Activated T-cell treated with anti-CD3 and anti-CD28 coated beads, Interleukin-2, amount 50 U/mL, for 4 hours (primary cell): ENCODE measurements at regions not wholly inside any gene's neighbourhood (a gene's known extent, or its start where the extent isn't known, plus 50 kb on each side); places are given as distances from the start of the nearest gene placed in this dataset.
"Not testable (repeated sequence)": the region's sequence is repeated elsewhere in the genome, so short reads cannot be mapped to it uniquely, and the experiment has no call there.

Experiments
- ATAC-seq, 2 donors: fragments of 200-7000 bp; cut with Tn5 transposase; one replicate each; pipeline ENCODE4 v1.10.0; 2021
- DNase-seq: peaks from one replicate; pipeline ENCODE4 v3.0.0-alpha.2; 2020
- H3K27me3 Mint-ChIP-seq: one replicate; pipeline ENCODE4 v1.8.0; 2021; ENCODE audit warnings: low read depth, mixed read lengths
- H3K36me3 Mint-ChIP-seq: one replicate; pipeline ENCODE4 v1.8.0; 2022; ENCODE audit warnings: mixed read lengths; ENCODE audit not compliant: insufficient read depth
- H3K4me1 Mint-ChIP-seq: one replicate; pipeline ENCODE4 v1.8.0; 2021; ENCODE audit warnings: low read depth, mixed read lengths
- H3K4me3 Mint-ChIP-seq: one replicate; pipeline ENCODE4 v1.8.0; 2021; ENCODE audit warnings: mild to moderate bottlenecking, moderate library complexity, mixed read lengths
- H3K9me3 Mint-ChIP-seq: one replicate; pipeline ENCODE4 v1.8.0; 2021; ENCODE audit warnings: mixed read lengths

DNA sequence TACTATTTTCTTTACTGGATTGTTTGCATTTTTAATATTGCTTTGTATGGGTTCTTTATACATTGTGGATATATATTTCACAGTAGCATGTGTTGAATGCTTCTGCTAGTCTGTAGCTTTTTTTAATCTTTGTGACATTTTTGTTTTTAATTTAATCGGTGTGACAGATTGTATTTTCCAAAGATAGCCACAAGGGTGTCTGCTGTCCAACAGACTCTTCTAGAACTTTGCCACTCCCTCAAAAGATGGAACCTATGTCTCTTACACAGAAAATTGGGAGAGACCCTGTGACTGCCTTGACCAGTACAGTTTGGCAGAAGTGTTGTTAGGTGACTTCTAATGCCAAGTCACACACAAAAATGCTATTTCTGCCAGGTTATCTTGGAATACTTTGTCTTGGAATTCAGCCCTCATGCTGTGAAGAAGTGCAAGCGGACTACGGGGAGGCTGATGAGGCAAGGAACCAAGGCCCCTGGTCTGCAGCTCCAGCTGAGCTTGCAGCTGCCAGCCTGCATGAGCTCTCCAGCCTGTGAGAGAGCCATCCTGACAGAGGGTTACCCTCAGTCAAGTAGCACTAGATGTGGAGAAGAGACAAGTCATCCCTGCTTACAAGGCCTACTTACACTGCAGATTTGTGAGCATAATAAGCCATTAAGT is 110.8 kb downstream of the TDRD15 start:
- no peaks in the 10 kb centered on the region for H3K27me3 Mint-ChIP-seq
- no peaks in the 10 kb centered on the region for H3K9me3 Mint-ChIP-seq
- no peaks in the 10 kb centered on the region for H3K36me3 Mint-ChIP-seq
- no peaks in the 10 kb centered on the region for H3K4me1 Mint-ChIP-seq
- ATAC-seq (no peak), DNase-seq (no peak)
- H3K4me3 Mint-ChIP-seq = no peak overlapping the region

DNA sequence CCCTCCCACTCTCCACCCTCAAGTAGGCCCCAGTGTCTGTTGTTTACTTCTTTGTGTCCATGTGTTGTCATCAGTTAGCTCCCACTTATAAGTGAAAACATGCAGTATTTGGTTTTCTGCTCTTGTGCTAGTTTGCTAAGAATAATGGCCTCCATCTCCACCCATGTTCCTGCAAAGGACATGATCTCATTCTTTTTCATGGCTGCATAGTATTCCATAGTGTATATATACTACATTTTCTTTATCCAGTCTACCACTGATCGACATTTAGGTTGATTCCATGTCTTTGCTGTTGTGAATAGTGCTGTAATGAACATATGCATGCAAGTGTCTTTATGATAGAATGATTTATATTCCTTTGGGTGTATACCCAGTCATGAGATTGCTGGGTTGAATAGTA is 116.0 kb downstream of the TDRD15 start:
- ATAC-seq, H3K4me3 Mint-ChIP-seq, DNase-seq, H3K27me3 Mint-ChIP-seq, H3K36me3 Mint-ChIP-seq, H3K4me1 Mint-ChIP-seq: not testable (repeated sequence)
- H3K9me3 Mint-ChIP-seq = peaks cover 15% of the 10 kb centered on the region

GRCh38 chr2:21244161-21244560 is 120.4 kb downstream of the TDRD15 start:
- H3K4me3 Mint-ChIP-seq = no peak overlapping the region
- H3K9me3 Mint-ChIP-seq = peaks cover 15% of the 10 kb centered on the region
- DNase-seq (no peak), ATAC-seq (no peak)
- no peaks in the 10 kb centered on the region for H3K27me3 Mint-ChIP-seq
- no peaks in the 10 kb centered on the region for H3K36me3 Mint-ChIP-seq
- no peaks in the 10 kb centered on the region for H3K4me1 Mint-ChIP-seq

GRCh38 chr2:21245565-21245964 is 121.8 kb downstream of the TDRD15 start:
- DNase-seq = no peak
- no peak for ATAC-seq
- Mint-ChIP-seq H3K27me3 (no peaks in the 10 kb centered on the region), H3K4me1 (no peaks in the 10 kb centered on the region), H3K4me3 (no peak overlapping the region), H3K9me3 (peaks cover 8% of the 10 kb centered on the region), H3K36me3 (no peaks in the 10 kb centered on the region)

GRCh38 chr2:21249367-21249766 is 125.6 kb downstream of the TDRD15 start:
- DNase-seq (no peak), ATAC-seq (no peak)
- H3K9me3 Mint-ChIP-seq = no peaks in the 10 kb centered on the region
- no peak overlapping the region for H3K4me3 Mint-ChIP-seq
- H3K27me3 Mint-ChIP-seq = no peaks in the 10 kb centered on the region
- no peaks in the 10 kb centered on the region for H3K4me1 Mint-ChIP-seq
- H3K36me3 Mint-ChIP-seq = no peaks in the 10 kb centered on the region

GRCh38 chr2:21250673-21251072 is 126.9 kb downstream of the TDRD15 start:
- H3K4me3 Mint-ChIP-seq = no peak overlapping the region
- no peaks in the 10 kb centered on the region for H3K27me3 Mint-ChIP-seq

GRCh38 chr2:21251216-21251980 is 127.6 kb downstream of the TDRD15 start:
- H3K9me3 Mint-ChIP-seq = no peaks in the 10 kb centered on the region
- ATAC-seq (no peak), DNase-seq (no peak)
- no peaks in the 10 kb centered on the region for H3K36me3 Mint-ChIP-seq
- H3K4me3 Mint-ChIP-seq = no peak overlapping the region
- H3K4me1 Mint-ChIP-seq = no peaks in the 10 kb centered on the region
- H3K27me3 Mint-ChIP-seq = no peaks in the 10 kb centered on the region

More at GRCh38 chr2:21250673-21251072, 126.9 kb downstream of the TDRD15 start:
- Mint-ChIP-seq H3K36me3 (no peaks in the 10 kb centered on the region), H3K4me1 (no peaks in the 10 kb centered on the region), H3K9me3 (no peaks in the 10 kb centered on the region)
- ATAC-seq = no peak
- no peak for DNase-seq

- no peak overlapping the region for H3K4me3 Mint-ChIP-seq
- no peaks in the 10 kb centered on the region for H3K27me3 Mint-ChIP-seq
- H3K36me3 Mint-ChIP-seq = no peaks in the 10 kb centered on the region
- no peak for DNase-seq
- H3K4me1 Mint-ChIP-seq = no peaks in the 10 kb centered on the region
- H3K9me3 Mint-ChIP-seq = no peaks in the 10 kb centered on the region
- peak in 1 of 2 donors; percentile 30 for ATAC-seq
These were observed 129.7 kb downstream of the TDRD15 start for GRCh38 chr2:21253311-21254027.

GRCh38 chr2:21254170-21254965 is 130.6 kb downstream of the TDRD15 start:
- ATAC-seq (no peak), DNase-seq (no peak)
- Mint-ChIP-seq H3K9me3 (no peaks in the 10 kb centered on the region), H3K27me3 (no peaks in the 10 kb centered on the region), H3K4me3 (no peak overlapping the region), H3K36me3 (no peaks in the 10 kb centered on the region), H3K4me1 (no peaks in the 10 kb centered on the region)

GRCh38 chr2:21256006-21256405 is 132.2 kb downstream of the TDRD15 start:
- Mint-ChIP-seq H3K9me3 (no peaks in the 10 kb centered on the region), H3K4me1 (no peaks in the 10 kb centered on the region), H3K27me3 (no peaks in the 10 kb centered on the region), H3K4me3 (no peak overlapping the region), H3K36me3 (no peaks in the 10 kb centered on the region)
- no peak for DNase-seq
- no peak for ATAC-seq

DNA sequence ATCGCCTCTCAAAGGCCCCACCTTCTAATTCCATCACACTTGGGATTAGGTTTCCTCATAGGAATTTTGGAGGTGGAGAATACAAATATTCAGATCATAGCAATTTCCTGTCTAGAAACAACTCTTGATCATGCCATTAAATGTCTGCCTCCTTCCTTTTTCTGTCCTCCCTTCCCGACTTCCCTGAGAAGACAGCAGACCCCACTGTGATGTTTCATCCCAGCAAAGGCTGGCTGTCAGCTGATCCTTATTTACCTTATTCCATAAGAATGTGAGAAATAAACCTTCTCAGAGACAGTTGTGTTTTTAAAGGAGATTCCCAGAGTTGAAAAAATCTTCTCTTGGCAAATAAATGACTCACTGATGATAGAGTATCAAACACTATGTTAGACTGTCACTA is 133.9 kb downstream of the TDRD15 start:
- DNase-seq = no peak
- Mint-ChIP-seq H3K27me3 (no peaks in the 10 kb centered on the region), H3K4me3 (no peak overlapping the region), H3K36me3 (no peaks in the 10 kb centered on the region), H3K9me3 (no peaks in the 10 kb centered on the region), H3K4me1 (no peaks in the 10 kb centered on the region)
- no peak for ATAC-seq

DNA sequence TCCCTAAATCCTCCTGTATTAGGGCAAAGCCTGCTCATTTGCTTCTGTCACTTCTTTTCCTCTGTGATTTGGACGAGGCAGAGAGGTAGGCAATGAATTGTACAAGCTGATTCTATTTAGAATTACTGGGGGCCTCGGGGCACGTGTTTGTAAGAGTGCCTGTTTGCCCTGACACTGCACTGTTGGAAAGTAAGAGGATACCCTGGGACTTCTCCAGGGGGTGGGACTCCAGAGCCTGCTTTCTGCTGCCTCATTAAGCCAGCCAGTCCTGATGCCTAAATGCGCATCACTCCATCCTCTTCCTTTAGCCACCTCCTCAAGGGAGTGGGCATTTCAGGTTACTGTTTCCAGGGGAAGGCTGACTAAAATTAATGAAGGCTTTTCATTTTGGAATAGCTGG is 134.3 kb downstream of the TDRD15 start:
- ATAC-seq (no peak), DNase-seq (no peak)
- Mint-ChIP-seq H3K4me1 (no peaks in the 10 kb centered on the region), H3K36me3 (no peaks in the 10 kb centered on the region), H3K4me3 (no peak overlapping the region), H3K9me3 (no peaks in the 10 kb centered on the region), H3K27me3 (no peaks in the 10 kb centered on the region)

DNA sequence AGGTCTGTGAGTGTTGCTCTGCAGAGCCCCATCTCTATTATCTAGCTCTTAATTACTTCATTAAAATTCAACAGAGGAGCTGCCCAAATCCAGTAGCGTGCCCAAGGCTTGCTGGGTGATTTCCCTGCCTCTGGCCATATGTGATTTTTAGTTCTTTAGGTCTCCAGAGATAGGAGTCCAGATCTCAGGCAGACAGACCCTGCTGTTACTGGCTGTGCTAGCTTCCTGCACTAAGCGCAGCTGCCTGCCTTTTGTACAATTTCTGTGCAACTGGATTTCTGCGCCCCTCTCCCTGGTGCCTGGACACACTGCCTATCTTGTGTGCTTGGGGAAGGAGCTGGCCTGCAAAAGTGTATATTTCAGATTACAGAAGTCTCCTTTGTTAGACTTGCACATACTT is 136.5 kb downstream of the TDRD15 start:
- no peaks in the 10 kb centered on the region for H3K27me3 Mint-ChIP-seq
- DNase-seq (no peak), ATAC-seq (no peak)
- H3K4me3 Mint-ChIP-seq = no peak overlapping the region
- no peaks in the 10 kb centered on the region for H3K4me1 Mint-ChIP-seq
- no peaks in the 10 kb centered on the region for H3K36me3 Mint-ChIP-seq
- no peaks in the 10 kb centered on the region for H3K9me3 Mint-ChIP-seq

DNA sequence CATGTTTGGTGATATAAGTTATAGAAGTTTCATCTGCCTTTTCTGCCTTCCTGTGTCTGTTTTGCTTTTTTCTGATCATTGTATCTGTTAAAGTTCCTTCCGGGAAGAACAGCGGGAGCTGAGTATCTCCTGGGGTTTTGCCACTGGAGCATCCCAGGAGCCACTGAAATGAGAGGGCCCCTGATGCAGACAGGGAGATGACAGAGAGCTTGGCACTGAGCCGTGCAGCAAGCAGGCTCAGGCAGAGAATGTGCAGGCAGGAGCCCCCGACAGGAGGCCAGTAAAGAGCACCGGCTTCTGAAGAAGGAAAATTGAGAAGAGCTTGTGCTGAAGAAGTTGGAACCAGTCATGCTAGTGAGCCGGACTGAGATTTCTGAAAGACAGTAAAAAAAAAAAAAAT is 137.8 kb downstream of the TDRD15 start:
- H3K27me3 Mint-ChIP-seq = no peaks in the 10 kb centered on the region
- no peaks in the 10 kb centered on the region for H3K36me3 Mint-ChIP-seq
- ATAC-seq (no peak), DNase-seq (no peak)
- no peaks in the 10 kb centered on the region for H3K9me3 Mint-ChIP-seq
- no peaks in the 10 kb centered on the region for H3K4me1 Mint-ChIP-seq
- no peak overlapping the region for H3K4me3 Mint-ChIP-seq
